Natural killer cell (primary cell): ENCODE measurements at regions not wholly inside any gene's neighbourhood (a gene's known extent, or its start where the extent isn't known, plus 50 kb on each side); places are given as distances from the start of the nearest gene placed in this dataset.

ENCODE experiments used
- ATAC-seq, 3 donors: fragments of 150-1000 bp in 2 of 3; fragments of 200-7000 bp in 1 of 3; cut with Tn5 transposase; 1 replicate in 1 of 3; 2 replicates in 2 of 3; pipeline ENCODE4 v1.10.0; 2021; ENCODE audit warnings: mild to moderate bottlenecking in 2 of 3, moderate library complexity in 2 of 3
- DNase-seq, 2 donors: peaks; one replicate each; pipeline versions ENCODE4 v3.0.0 to v3.0.0-alpha.2; 2013 to 2021; ENCODE audit warnings: mixed read lengths in 1 of 2
- H3K27ac ChIP-seq: one replicate; pipeline ENCODE4 v1.5.1; 2013; ENCODE audit warnings: mild to moderate bottlenecking, low read length
- H3K27me3 ChIP-seq: one replicate; pipeline ENCODE4 v1.6.1; 2013; ENCODE audit warnings: low read length; ENCODE audit not compliant: control insufficient read depth, insufficient read depth
- H3K36me3 ChIP-seq: one replicate; pipeline ENCODE4 v1.6.1; 2013; ENCODE audit warnings: low read length; ENCODE audit not compliant: control insufficient read depth, insufficient read depth
- H3K4me1 ChIP-seq: one replicate; pipeline ENCODE4 v1.6.1; 2013; ENCODE audit warnings: low read length; ENCODE audit not compliant: control insufficient read depth, insufficient read depth
- H3K4me3 ChIP-seq: one replicate; pipeline ENCODE4 v1.5.1; 2013; ENCODE audit warnings: low read length
- H3K9me3 ChIP-seq: one replicate; pipeline ENCODE4 v1.6.1; 2013; ENCODE audit warnings: low read length; ENCODE audit not compliant: control insufficient read depth, insufficient read depth
- H3K27ac Mint-ChIP-seq, 2 donors: one replicate each; pipeline ENCODE4 v1.8.0; 2022; ENCODE audit warnings: mild to moderate bottlenecking in 2 of 2, mixed read lengths in 2 of 2, moderate library complexity in 1 of 2
- H3K27me3 Mint-ChIP-seq, 2 donors: one replicate each; pipeline ENCODE4 v1.8.0; 2022; ENCODE audit warnings: low read depth in 2 of 2, mixed read lengths in 2 of 2
- H3K36me3 Mint-ChIP-seq: one replicate; pipeline ENCODE4 v1.8.0; 2022; ENCODE audit warnings: mixed read lengths
- H3K4me1 Mint-ChIP-seq, 2 donors: one replicate each; pipeline ENCODE4 v1.8.0; 2022; ENCODE audit warnings: mixed read lengths in 2 of 2
- H3K4me3 Mint-ChIP-seq: one replicate; pipeline ENCODE4 v1.8.0; 2022; ENCODE audit warnings: mild to moderate bottlenecking, moderate library complexity, mixed read lengths
- H3K9me3 Mint-ChIP-seq, 2 donors: one replicate each; pipeline ENCODE4 v1.8.0; 2022; ENCODE audit warnings: mixed read lengths in 2 of 2
- WGBS: methylation state at CpG from one replicate; pipeline ENCODE4 v1.1.7; 2013; ENCODE audit warnings: missing lambda C conversion rate; ENCODE audit not compliant: insufficient coverage; 5-methylcytosine and 5-hydroxymethylcytosine counted together
- intact Hi-C: fragments of 100-400 bp; cut with micrococcal nuclease; formaldehyde crosslinking; loops from one replicate; pipeline ENCODE4 v1.14.2; 2022
- TF ChIP-seq, protein P1 (sequence below): fragments of 200-600 bp; IDR thresholded peaks from one replicate; pipeline ENCODE4 v1.8.0; 2022; ENCODE audit warnings: antibody characterized with exemption

DNA sequence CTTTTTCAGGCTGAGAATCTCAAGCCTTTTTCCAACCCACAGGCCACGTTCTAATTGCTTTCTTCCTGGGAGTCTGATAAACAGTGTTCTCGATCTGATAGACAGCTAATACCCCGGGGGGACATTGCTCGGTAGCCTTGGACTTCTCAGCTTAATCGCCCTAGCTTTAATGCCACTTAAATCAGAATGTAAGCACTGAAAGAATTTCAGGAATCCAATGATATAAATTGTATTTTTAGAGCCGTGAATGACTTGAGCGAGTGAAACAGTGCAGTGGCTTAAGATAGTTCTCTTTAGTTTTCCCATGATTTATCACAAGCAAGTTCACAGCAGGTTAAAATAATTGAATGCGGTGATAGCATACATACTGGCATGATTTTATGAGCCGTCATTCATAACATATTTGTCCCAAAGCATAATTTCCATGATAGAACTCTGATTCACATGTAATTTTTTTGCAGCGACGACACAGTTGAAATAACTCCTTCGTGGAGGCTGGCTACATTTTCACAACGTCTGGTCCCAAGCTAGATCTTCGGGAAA lies 116.1 kb upstream of the MYOCD start:
- Histone ChIP-seq H3K4me1 (no peaks in the 10 kb centered on the region), H3K27ac (no peak overlapping the region), H3K4me3 (no peak overlapping the region), H3K27me3 (no peaks in the 10 kb centered on the region), H3K9me3 (no peaks in the 10 kb centered on the region), H3K36me3 (no peaks in the 10 kb centered on the region)
- Mint-ChIP-seq H3K9me3 (peaks cover 0 to 5% of the 10 kb centered on the region in 2 donors), H3K27ac (no peak overlapping the region), H3K4me1 (no peaks in the 10 kb centered on the region), H3K27me3 (peaks cover 0 to 3% of the 10 kb centered on the region in 2 donors), H3K4me3 (no peak overlapping the region), H3K36me3 (no peaks in the 10 kb centered on the region)
- DNase-seq (no peak), ATAC-seq (no peak)
- TF ChIP-seq, protein P1, sequence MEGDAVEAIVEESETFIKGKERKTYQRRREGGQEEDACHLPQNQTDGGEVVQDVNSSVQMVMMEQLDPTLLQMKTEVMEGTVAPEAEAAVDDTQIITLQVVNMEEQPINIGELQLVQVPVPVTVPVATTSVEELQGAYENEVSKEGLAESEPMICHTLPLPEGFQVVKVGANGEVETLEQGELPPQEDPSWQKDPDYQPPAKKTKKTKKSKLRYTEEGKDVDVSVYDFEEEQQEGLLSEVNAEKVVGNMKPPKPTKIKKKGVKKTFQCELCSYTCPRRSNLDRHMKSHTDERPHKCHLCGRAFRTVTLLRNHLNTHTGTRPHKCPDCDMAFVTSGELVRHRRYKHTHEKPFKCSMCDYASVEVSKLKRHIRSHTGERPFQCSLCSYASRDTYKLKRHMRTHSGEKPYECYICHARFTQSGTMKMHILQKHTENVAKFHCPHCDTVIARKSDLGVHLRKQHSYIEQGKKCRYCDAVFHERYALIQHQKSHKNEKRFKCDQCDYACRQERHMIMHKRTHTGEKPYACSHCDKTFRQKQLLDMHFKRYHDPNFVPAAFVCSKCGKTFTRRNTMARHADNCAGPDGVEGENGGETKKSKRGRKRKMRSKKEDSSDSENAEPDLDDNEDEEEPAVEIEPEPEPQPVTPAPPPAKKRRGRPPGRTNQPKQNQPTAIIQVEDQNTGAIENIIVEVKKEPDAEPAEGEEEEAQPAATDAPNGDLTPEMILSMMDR, result no peak
- intact Hi-C loops, result no loop called here
- WGBS, result 81% methylated on average over 14 of the region's 14 CpGs

DNA sequence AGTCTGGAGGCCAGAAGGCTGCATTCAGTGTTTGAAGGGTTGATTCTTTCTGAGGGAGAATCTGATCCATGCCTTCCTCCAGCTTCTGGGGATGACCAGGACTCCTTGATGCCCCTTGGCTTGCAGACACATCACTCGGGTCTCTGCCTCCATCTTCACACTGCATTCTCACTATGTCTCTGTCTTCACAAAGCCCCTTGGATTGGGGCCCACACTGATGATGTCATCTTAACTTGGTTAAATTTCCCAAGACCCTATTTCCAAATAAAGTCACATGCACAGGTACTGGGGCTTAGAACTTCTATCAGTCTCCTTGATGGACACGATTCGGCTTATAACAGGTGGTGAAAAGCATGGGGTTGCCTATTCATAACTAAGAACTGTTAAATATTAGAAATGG lies 112.1 kb upstream of the MYOCD start:
- intact Hi-C loops, result no loop called here
- Histone ChIP-seq H3K9me3 (no peaks in the 10 kb centered on the region), H3K36me3 (no peaks in the 10 kb centered on the region), H3K27me3 (no peaks in the 10 kb centered on the region), H3K27ac (no peak overlapping the region), H3K4me3 (no peak overlapping the region), H3K4me1 (no peaks in the 10 kb centered on the region)
- Mint-ChIP-seq H3K36me3 (no peaks in the 10 kb centered on the region), H3K4me3 (no peak overlapping the region), H3K9me3 (peaks cover 0 to 5% of the 10 kb centered on the region in 2 donors), H3K27ac (no peak overlapping the region), H3K27me3 (no peaks in the 10 kb centered on the region), H3K4me1 (no peaks in the 10 kb centered on the region)
- TF ChIP-seq, protein P1, result no peak
- DNase-seq (no peak), ATAC-seq (no peak)
- WGBS, result 91% methylated on average over 3 of the region's 3 CpGs

DNA sequence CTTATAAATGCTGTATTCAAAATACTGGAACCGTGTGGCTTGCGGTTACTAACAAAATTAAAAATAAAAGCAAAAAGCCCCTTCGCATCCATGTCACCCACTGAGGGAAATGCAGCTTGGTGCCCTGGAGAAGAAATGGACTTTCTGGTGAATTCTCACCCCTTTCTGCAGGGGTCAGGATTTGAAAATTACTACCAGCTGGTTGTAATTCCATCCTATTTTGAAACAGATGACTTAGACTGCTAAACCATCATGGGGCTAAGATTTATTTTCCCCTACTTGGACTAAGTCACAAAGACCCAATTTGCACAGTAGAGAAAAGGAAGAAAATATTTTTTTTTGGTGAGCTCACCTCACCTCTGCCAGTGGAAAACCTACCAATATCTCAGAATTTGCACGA lies 111.4 kb upstream of the MYOCD start:
- Histone ChIP-seq H3K9me3 (no peaks in the 10 kb centered on the region), H3K27me3 (no peaks in the 10 kb centered on the region), H3K4me1 (no peaks in the 10 kb centered on the region), H3K27ac (no peak overlapping the region), H3K36me3 (no peaks in the 10 kb centered on the region), H3K4me3 (no peak overlapping the region)
- WGBS, result 93% methylated on average over 4 of the region's 4 CpGs
- ATAC-seq (no peak), DNase-seq (no peak)
- intact Hi-C loops, result no loop called here
- peaks cover 2 to 5% of the 10 kb centered on the region in 2 donors for H3K9me3 Mint-ChIP-seq
- no peaks in the 10 kb centered on the region for H3K27me3 Mint-ChIP-seq
- H3K4me1 Mint-ChIP-seq, result no peaks in the 10 kb centered on the region
- no peak overlapping the region for H3K27ac Mint-ChIP-seq
- no peak overlapping the region for H3K4me3 Mint-ChIP-seq
- TF ChIP-seq, protein P1, result no peak
- H3K36me3 Mint-ChIP-seq, result no peaks in the 10 kb centered on the region

DNA sequence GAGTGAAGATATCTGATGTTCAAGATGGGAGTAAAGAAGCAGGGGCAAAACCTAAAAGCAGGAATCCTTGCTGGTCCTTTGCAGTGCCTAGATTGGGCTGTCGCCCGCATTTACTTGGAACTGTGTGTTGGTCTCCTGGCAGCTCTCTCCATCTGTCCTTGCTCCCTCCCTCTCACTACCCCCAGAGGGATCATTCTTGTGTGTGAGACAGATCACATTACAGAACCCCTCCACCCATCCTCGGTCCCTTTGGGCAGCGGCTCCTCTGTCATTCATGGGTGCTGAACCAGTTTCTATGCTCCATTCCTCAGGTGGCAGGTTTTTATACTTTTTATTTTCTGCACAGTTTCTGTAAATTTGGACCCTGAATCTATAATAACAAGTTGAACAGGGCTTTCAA lies 99.4 kb upstream of the MYOCD start:
- Histone ChIP-seq H3K27me3 (no peaks in the 10 kb centered on the region), H3K36me3 (no peaks in the 10 kb centered on the region), H3K4me1 (no peaks in the 10 kb centered on the region), H3K4me3 (no peak overlapping the region), H3K27ac (no peak overlapping the region), H3K9me3 (no peaks in the 10 kb centered on the region)
- WGBS, result 53% methylated on average over 4 of the region's 4 CpGs
- Mint-ChIP-seq H3K27me3 (no peaks in the 10 kb centered on the region), H3K27ac (no peak overlapping the region), H3K4me1 (no peaks in the 10 kb centered on the region), H3K4me3 (no peak overlapping the region), H3K9me3 (peaks cover 6 to 8% of the 10 kb centered on the region in 2 donors), H3K36me3 (no peaks in the 10 kb centered on the region)
- intact Hi-C loops, result no loop called here
- ATAC-seq, result no peak
- no peak for DNase-seq
- TF ChIP-seq, protein P1, result no peak
